NCI-H526 (cell line): ENCODE measurements at regions not wholly inside any gene's neighbourhood (a gene's known extent, or its start where the extent isn't known, plus 50 kb on each side); places are given as distances from the start of the nearest gene placed in this dataset.
"Not testable (repeated sequence)": the region's sequence is repeated elsewhere in the genome, so short reads cannot be mapped to it uniquely, and the experiment has no call there.

Experiments used
- DNase-seq, 2 experiments: peaks; one replicate each; lab custom pipeline; 2025; lab: John Stamatoyannopoulos, UW

DNA sequence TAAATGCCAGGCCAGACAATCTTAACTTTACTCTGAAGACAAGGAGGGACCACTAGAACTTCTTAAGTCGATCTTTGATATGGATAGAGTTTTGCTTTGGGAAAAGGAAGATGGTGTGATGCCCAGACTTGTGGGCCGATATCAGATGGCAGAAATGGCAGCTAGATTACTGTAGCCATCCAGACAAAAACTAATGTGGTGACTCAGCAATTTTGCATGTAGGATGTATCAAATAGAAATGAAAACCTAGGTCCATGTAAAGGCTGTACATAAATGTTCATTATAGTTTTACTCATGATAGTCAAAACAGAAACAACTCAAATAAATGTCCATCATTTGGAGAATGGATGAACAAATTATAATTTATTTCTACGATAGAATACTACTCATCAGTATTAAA, 121.5 kb downstream of the APIP start:
- no peak for DNase-seq

- DNase-seq: no peak
These were observed 122.5 kb downstream of the APIP start for GRCh38 chr11:34793666-34794065.

- no peak for DNase-seq
These were observed 123.3 kb downstream of the APIP start for GRCh38 chr11:34792814-34793258.

- no peak for DNase-seq
These were observed 124.2 kb downstream of the APIP start for GRCh38 chr11:34791780-34792542.

DNA sequence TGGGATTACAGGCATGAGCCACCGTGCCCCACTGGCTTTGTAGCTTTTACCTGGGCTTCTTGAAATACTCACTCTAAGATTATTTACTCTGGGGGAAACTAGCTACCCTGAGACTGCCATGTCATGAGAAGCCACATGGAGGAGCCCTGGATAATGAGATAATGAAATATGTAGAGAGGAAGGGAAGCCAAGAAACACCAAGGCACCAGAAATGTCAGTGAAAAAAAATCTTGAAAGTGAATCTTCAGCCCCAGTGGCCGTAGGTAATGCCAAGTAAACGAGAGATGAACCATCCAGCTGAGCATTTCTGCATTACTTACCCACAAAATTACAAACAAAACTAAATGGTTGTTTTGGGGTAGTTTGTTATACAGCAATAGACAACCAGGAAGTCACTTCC, 125.6 kb downstream of the APIP start:
- DNase-seq: no peak

- DNase-seq: no peak
These were observed 126.9 kb downstream of the APIP start for GRCh38 chr11:34789196-34789834.

DNA sequence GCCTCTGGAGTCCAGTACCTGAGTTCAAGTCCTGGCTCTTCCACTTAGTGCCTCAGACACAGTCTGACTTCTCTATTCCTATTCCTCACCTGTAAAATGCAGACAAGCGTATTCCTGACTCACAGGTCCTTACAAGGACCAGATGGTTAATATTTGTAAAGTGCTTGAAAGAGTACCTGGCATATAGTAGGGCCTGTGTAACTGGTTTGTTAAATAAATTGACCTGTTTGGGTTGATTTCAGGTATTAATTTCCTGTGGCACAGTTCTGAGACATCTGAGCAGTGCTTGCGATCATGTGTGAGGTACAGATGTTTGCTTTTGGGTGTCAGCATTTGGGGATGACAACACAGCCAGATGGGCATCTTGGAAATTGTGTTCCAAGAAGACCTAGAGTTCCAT, 127.5 kb downstream of the APIP start:
- no peak for DNase-seq

DNA sequence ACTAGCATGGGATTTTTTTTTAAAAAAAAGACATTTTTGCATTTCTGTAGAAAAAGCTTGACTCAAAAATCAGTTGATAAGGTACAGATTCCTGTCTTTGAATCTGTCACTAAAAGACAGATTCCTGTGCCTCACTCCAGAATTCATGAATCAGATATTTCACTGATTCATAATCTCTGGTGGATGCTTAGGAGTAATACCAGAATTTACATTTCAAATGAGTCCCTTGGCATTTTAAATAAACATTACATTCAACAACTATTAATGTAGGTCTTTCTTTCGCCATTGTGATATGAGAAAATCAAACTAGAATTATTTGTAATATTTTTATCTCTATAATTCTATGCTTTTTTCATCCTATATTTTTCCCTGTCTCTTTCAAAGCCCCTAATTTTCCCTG, 128.3 kb downstream of the APIP start:
- DNase-seq: no peak

- DNase-seq: no peak
These were observed 128.8 kb downstream of the APIP start for GRCh38 chr11:34787348-34787747.

DNA sequence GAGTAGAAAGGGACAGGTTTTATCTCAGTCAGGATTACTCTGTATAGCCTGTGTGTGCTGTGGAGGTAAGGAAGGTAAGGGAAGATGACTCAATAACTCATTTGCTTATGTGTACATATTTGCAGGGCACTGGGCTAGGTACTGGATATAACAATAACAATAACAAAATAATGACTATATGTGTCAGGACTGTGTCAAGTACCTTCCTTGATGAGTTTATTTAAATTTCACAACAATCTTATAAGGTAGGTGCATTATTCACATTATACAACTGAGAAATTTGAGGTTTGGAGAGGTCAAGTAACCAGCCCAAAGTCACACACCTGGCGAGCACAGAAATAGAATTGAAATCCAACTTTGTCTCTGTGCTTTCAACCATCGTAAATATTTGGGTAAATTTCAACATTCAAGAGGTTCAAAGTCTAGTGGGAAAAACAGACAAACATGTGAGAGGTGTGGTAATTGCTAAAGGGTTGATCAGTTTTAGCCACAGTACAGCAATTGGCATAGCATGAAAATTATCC, 131.8 kb downstream of the APIP start:
- DNase-seq: no peak

DNA sequence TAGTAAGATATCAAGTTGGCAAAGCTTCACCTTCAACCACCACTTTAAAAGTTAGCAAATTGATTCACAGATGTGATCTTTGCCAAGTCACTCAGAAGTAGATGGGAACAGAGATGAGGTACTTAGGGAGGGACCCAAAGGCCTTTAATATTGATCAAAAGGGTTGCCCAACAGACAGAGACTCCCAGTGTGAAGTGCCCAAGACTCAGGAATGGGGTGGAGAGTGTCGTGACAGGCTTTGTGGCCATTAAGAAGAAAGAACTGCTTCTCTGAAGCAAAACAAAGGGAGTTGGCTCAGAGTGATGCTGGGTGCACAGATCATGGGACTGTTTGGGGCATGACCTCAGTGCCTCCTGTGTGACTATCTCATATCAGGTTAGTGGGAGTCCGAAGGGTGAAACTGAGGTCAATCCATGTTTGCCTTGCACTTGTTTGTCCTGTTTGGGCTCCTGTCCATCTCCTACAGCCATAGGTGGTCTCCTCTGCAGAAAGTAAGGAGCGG, 132.3 kb downstream of the APIP start:
- no peak for DNase-seq

DNA sequence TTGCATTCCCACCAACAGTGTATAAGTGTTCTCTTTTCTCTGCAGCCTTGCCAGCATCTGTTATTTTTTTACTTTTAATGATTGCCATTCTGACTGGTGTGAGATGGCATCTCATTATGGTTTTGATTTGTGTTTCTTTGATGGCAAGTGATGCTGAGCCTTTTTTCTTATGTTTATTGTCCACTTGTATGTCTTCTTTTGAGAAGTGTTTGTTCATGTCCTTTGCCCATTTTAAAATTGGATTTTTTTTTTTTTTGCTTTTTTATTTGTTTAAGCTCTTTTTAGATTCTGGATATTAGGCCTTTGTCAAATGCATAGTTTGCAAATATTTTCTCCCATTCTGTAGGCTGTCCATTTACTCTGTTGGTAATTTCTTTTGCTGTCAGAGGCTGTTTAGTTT, 134.4 kb downstream of the APIP start:
- not testable (repeated sequence) for DNase-seq

- no peak for DNase-seq
These were observed 140.7 kb downstream of the APIP start for GRCh38 chr11:34775417-34775888.

DNA sequence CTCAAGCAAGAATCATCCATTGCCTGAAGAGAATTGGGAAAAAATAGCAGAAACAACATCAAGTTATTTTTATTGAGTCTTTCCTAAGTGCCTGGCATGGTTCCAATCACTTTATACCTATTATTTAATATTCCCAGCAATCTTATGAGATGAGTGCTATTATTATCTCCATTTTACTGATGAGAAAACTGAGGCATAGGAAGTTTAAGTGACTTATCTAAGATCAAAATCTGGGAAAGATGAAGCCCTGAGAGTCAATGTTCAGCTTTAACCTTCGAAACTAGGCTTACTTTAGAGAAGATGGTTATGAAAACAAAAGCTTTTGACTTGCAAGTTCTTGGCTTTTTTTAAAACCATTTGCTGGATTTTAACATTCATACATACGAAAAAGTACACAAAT, 141.6 kb downstream of the APIP start:
- no peak for DNase-seq

- DNase-seq: no peak
These were observed 142.4 kb downstream of the APIP start for GRCh38 chr11:34773826-34774225.

DNA sequence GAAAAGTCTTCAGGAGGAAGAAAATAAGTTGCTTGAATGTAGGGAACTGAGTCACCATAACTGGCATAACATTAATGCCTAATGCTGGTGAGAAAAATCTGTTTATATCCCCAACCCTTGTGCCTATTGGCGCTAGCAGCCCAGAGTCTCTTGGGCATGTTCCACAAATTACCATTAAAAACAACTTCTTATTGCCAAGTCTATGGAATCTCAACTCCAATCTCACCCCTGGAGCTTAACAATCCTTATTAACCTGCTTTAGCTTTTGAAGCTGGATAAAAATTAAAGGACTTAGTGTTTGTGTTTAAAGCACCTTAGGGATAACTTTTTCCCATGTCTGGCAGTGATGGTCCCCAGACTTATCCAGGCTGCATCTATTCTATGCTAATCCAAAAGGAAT, 143.0 kb downstream of the APIP start:
- DNase-seq: no peak

DNA sequence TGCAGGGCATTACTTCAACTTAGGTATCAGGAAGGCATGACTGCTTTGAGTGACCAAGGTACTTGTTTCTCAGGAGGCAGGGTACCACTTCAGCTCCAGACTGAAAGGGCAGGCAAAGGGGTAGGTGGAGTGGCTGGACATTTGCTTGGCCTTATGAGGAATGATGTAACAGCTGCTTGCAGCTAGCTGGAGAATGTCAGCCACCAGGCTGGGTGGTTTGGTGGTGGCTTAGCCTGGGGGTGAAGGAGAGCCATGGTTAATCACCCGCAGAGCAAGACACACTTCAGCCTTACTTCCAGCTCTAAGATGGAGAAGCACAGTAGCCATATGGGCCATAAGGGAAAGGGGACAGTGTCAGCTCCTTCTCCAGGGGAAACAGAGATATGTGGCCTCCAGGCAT, 146.1 kb downstream of the APIP start:
- DNase-seq: no peak

- no peak for DNase-seq
These were observed 147.0 kb downstream of the APIP start for GRCh38 chr11:34769224-34769623.

DNA sequence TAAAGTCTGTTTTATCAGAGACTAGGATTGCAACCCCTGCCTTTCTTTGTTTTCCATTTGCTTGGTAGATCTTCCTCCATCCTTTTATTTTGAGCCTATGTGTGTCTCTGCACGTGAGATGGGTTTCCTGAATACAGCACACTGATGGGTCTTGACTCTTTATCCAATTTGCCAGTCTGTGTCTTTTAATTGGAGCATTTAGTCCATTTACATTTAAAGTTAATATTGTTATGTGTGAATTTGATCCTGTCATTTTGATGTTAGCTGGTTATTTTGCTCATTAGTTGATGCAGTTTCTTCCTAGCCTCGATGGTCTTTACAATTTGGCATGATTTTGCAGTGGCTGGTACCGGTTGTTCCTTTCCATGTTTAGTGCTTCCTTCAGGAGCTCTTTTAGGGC, 141.7 kb downstream of the EHF start:
- not testable (repeated sequence) for DNase-seq

GRCh38 chr11:34758262-34758661, 137.4 kb downstream of the EHF start:
- DNase-seq: no peak

GRCh38 chr11:34757026-34757451, 136.1 kb downstream of the EHF start:
- DNase-seq: no peak

GRCh38 chr11:34756591-34756990, 135.7 kb downstream of the EHF start:
- DNase-seq: no peak

GRCh38 chr11:34755671-34756070, 134.8 kb downstream of the EHF start:
- DNase-seq: no peak
